GM18520 (cell line): ENCODE measurements at regions not wholly inside any gene's neighbourhood (a gene's known extent, or its start where the extent isn't known, plus 50 kb on each side); places are given as distances from the start of the nearest gene placed in this dataset.
"Not testable (repeated sequence)": the region's sequence is repeated elsewhere in the genome, so short reads cannot be mapped to it uniquely, and the experiment has no call there.

ENCODE experiments used
- ATAC-seq: cut with Tn5 transposase; IDR thresholded peaks from one replicate; pipeline ENCODE4 v1.9.1; 2021; ENCODE audit not compliant: unreplicated experiment

GRCh38 chr5:23451156-23451555 is 56.3 kb upstream of the PRDM9 start:
- ATAC-seq, result no peak

- no peak for ATAC-seq
Observed at GRCh38 chr5:23450187-23450586, 57.2 kb upstream of the PRDM9 start.

GRCh38 chr5:23448627-23449026 is 58.8 kb upstream of the PRDM9 start:
- ATAC-seq, result no peak

GRCh38 chr5:23446424-23446823 is 61.0 kb upstream of the PRDM9 start:
- no peak for ATAC-seq

- no peak for ATAC-seq
Observed at GRCh38 chr5:23445573-23445972, 61.8 kb upstream of the PRDM9 start.

- no peak for ATAC-seq
Observed at GRCh38 chr5:23440703-23441102, 66.7 kb upstream of the PRDM9 start.

GRCh38 chr5:23437011-23437410 is 70.4 kb upstream of the PRDM9 start:
- ATAC-seq, result no peak

GRCh38 chr5:23433534-23434315 is 73.7 kb upstream of the PRDM9 start:
- ATAC-seq, result no peak

- no peak for ATAC-seq
Observed at GRCh38 chr5:23428705-23429104, 78.7 kb upstream of the PRDM9 start.

- ATAC-seq, result not testable (repeated sequence)
Observed at GRCh38 chr5:23420214-23420613, 87.2 kb upstream of the PRDM9 start.

- ATAC-seq, result no peak
Observed at GRCh38 chr5:23419115-23419514, 88.3 kb upstream of the PRDM9 start.

- ATAC-seq, result no peak
Observed at GRCh38 chr5:23412515-23412914, 94.9 kb upstream of the PRDM9 start.

- no peak for ATAC-seq
Observed at GRCh38 chr5:23411994-23412393, 95.4 kb upstream of the PRDM9 start.

- no peak for ATAC-seq
Observed at GRCh38 chr5:23411200-23411599, 96.2 kb upstream of the PRDM9 start.

- not testable (repeated sequence) for ATAC-seq
Observed at GRCh38 chr5:23410775-23411174, 96.6 kb upstream of the PRDM9 start.

GRCh38 chr5:23405316-23406068 is 101.9 kb upstream of the PRDM9 start:
- ATAC-seq, result no peak

GRCh38 chr5:23402585-23402984 is 104.8 kb upstream of the PRDM9 start:
- ATAC-seq, result no peak

GRCh38 chr5:23400951-23401350 is 106.5 kb upstream of the PRDM9 start:
- ATAC-seq, result no peak

- no peak for ATAC-seq
Observed at GRCh38 chr5:23396346-23396745, 111.1 kb upstream of the PRDM9 start.

GRCh38 chr5:23389291-23390101 is 117.9 kb upstream of the PRDM9 start:
- no peak for ATAC-seq

- ATAC-seq, result no peak
Observed at GRCh38 chr5:23385036-23385435, 122.4 kb upstream of the PRDM9 start.

- ATAC-seq, result no peak
Observed at GRCh38 chr5:23372177-23372576, 135.2 kb upstream of the PRDM9 start.
